Tibial nerve (tissue), 4 donors: ENCODE measurements at regions not wholly inside any gene's neighbourhood (a gene's known extent, or its start where the extent isn't known, plus 50 kb on each side); places are given as distances from the start of the nearest gene placed in this dataset.
"Not testable (repeated sequence)": the region's sequence is repeated elsewhere in the genome, so short reads cannot be mapped to it uniquely, and the experiment has no call there.

Experiments
- DNase-seq, 2 donors: peaks; one replicate each; pipeline ENCODE4 v3.0.0-alpha.2; 2019; ENCODE audit warnings: low spot score in 2 of 2
- H3K27ac ChIP-seq, 4 donors: fragments of 200-600 bp; sonication (generic) in 3 of 4; one replicate each; pipeline ENCODE4 v1.5.1; 2017 to 2019; ENCODE audit warnings: mild to moderate bottlenecking in 1 of 4
- H3K27me3 ChIP-seq, 2 donors: fragments of 200-600 bp; sonication (generic) in 1 of 2; one replicate each; pipeline versions ENCODE4 v1.5.1 to v1.6.0; 2017 to 2019
- H3K36me3 ChIP-seq, 3 donors: fragments of 200-600 bp; sonication (generic); one replicate each; pipeline ENCODE4 v1.5.1; 2018 to 2019
- H3K4me1 ChIP-seq, 4 donors: fragments of 200-600 bp; sonication (generic) in 3 of 4; one replicate each; pipeline ENCODE4 v1.5.1; 2017 to 2019
- H3K4me3 ChIP-seq, 4 donors: fragments of 200-600 bp; sonication (generic) in 3 of 4; one replicate each; pipeline ENCODE4 v1.5.1; 2017 to 2019; ENCODE audit warnings: mild to moderate bottlenecking in 1 of 4, moderate library complexity in 1 of 4
- H3K9me3 ChIP-seq, 4 donors: fragments of 200-600 bp; sonication (generic) in 3 of 4; one replicate each; pipeline ENCODE4 v1.5.1; 2017 to 2019
- EP300 ChIP-seq, 2 donors: sonication (generic); formaldehyde crosslinking; IDR thresholded peaks; one replicate each; pipeline ENCODE4 v1.6.1; 2017; ENCODE audit warnings: antibody characterized with exemption in 2 of 2, mild to moderate bottlenecking in 1 of 2
- POLR2A ChIP-seq, 2 donors: fragments of 450-650 bp; IDR thresholded peaks; one replicate each; pipeline ENCODE4 v1.6.1; 2017; ENCODE audit warnings: antibody characterized with exemption in 2 of 2, mild to moderate bottlenecking in 2 of 2, moderate library complexity in 2 of 2
- WGBS, 2 donors: methylation state at CpG; one replicate each; pipeline ENCODE4 v1.1.5; 2018; 5-methylcytosine and 5-hydroxymethylcytosine counted together
- TF ChIP-seq, protein P1 (sequence below), 5 experiments: fragments of 200-600 bp in 3 of 5; fragments of 450-650 bp in 2 of 5; sonication (generic) in 3 of 5; IDR thresholded peaks; one replicate each; pipeline ENCODE4 v1.5.1; 2016 to 2019; ENCODE audit warnings: antibody characterized with exemption in 5 of 5, mild to moderate bottlenecking in 3 of 5, moderate library complexity in 2 of 5

DNA sequence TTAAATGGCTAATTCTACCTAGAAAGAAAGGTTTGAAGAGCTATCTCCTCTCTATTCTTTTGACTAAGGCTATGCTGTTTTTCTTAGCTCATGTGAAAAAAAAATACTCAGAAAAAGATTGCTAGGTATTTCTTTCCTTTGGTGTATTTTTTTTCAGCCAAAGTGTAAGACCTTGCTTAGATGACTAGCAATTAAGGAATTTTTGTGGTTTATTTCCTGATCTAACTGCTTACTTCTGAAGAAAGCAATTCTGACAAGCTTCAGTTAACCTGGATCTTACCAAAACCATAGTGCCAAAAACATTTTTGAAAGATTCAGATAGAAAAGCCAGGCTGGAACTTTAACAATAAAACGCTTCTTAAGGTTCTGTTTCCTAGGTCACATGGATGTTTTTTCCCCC lies 315.6 kb downstream of the SOX2 start:
- WGBS, 2 donors: 76 to 80% methylated on average over 1 of the region's 1 CpG
- no peak for TF ChIP-seq EP300 (IDR thresholded peaks at IDR 0.05)
- no peak for TF ChIP-seq POLR2A (IDR thresholded peaks at IDR 0.05)
- TF ChIP-seq, protein P1, sequence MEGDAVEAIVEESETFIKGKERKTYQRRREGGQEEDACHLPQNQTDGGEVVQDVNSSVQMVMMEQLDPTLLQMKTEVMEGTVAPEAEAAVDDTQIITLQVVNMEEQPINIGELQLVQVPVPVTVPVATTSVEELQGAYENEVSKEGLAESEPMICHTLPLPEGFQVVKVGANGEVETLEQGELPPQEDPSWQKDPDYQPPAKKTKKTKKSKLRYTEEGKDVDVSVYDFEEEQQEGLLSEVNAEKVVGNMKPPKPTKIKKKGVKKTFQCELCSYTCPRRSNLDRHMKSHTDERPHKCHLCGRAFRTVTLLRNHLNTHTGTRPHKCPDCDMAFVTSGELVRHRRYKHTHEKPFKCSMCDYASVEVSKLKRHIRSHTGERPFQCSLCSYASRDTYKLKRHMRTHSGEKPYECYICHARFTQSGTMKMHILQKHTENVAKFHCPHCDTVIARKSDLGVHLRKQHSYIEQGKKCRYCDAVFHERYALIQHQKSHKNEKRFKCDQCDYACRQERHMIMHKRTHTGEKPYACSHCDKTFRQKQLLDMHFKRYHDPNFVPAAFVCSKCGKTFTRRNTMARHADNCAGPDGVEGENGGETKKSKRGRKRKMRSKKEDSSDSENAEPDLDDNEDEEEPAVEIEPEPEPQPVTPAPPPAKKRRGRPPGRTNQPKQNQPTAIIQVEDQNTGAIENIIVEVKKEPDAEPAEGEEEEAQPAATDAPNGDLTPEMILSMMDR (IDR thresholded peaks at IDR 0.05): no peak
- H3K27me3 ChIP-seq: no peaks in the 10 kb centered on the region

DNA sequence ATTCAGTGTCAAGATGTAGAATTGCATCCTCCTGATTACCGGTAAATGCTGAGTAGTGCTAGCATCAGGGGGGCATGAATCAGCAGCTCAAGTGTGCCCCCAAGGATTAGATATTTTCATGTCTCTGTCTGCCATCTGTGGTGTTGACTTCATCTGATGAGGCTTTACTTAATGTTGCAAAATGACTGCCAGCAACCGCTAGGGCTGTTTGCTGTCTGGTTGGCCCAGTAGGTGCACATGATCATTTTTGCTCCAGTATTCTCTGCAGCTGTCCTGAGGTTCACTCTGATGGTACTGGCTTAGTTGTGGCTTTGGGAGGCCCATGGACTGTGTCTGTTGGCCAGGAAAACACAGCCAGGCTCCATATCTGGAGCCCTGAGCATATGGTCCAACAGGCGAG lies 316.4 kb downstream of the SOX2 start:
- Histone ChIP-seq H3K4me1 (no peaks in the 10 kb centered on the region), H3K36me3 (no peaks in the 10 kb centered on the region), H3K4me3 (no peak overlapping the region), H3K9me3 (no peaks in the 10 kb centered on the region), H3K27me3 (no peaks in the 10 kb centered on the region), H3K27ac (no peak overlapping the region)
- DNase-seq: no peak
- TF ChIP-seq POLR2A (IDR thresholded peaks at IDR 0.05) (no peak), EP300 (IDR thresholded peaks at IDR 0.05) (no peak)
- TF ChIP-seq, protein P1 (IDR thresholded peaks at IDR 0.05): no peak
- WGBS, 2 donors: 81 to 93% methylated on average over 3 of the region's 3 CpGs

More for the DNA sequence above, 315.6 kb downstream of the SOX2 start:
- H3K4me1 ChIP-seq: no peaks in the 10 kb centered on the region
- no peaks in the 10 kb centered on the region for H3K9me3 ChIP-seq
- H3K4me3 ChIP-seq: no peak overlapping the region
- H3K27ac ChIP-seq: no peak overlapping the region
- no peak for DNase-seq
- H3K36me3 ChIP-seq: no peaks in the 10 kb centered on the region

DNA sequence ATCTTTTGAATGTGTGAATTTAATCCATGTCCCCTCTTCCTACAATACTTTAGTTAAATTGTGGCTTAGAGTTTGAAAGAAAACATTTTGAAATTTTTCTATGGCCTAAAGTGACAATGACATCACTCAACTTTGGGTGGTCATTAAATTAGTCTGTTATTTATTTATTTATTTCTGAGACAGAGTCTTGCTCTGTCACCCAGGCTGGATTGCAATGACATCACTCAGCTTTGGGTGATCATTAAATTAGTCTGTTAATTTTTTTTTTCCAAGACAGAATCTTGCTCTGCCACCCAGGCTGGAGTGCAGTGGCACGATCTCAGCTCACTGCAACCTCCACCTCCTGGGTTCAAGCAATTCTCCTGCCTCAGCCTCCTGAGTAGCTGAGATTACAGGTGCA lies 322.5 kb downstream of the SOX2 start:
- H3K27me3 ChIP-seq, H3K36me3 ChIP-seq, H3K4me1 ChIP-seq, H3K27ac ChIP-seq, DNase-seq, H3K4me3 ChIP-seq, H3K9me3 ChIP-seq: not testable (repeated sequence)
- WGBS, 2 donors: 67 to 76% methylated on average over 1 of the region's 1 CpG

DNA sequence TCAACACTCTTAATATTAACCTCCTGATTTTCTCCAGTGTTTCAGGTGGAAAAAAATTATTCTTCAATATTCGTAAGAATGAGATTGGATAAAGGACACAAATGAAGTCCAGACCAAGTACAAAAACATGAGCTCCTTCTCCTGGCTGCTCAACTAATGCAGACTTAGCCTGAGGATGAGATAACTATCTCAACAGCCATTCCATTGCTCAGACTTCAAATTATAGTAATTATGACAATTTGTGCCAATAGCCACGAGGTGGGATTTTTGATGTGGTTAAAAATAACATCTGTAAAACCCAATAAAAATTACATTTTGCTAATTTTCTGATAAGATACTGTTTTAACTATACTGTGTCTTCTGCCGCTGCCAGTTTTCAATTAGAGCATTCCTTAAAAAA lies 323.6 kb downstream of the SOX2 start:
- TF ChIP-seq EP300 (IDR thresholded peaks at IDR 0.05) (no peak), POLR2A (IDR thresholded peaks at IDR 0.05) (no peak)
- TF ChIP-seq, protein P1 (IDR thresholded peaks at IDR 0.05): no peak
- DNase-seq: no peak
- WGBS, 2 donors: 73 to 75% methylated on average over 3 of the region's 3 CpGs
- Histone ChIP-seq H3K4me1 (no peaks in the 10 kb centered on the region), H3K36me3 (no peaks in the 10 kb centered on the region), H3K27ac (no peak overlapping the region), H3K9me3 (no peaks in the 10 kb centered on the region), H3K27me3 (no peaks in the 10 kb centered on the region), H3K4me3 (no peak overlapping the region)

DNA sequence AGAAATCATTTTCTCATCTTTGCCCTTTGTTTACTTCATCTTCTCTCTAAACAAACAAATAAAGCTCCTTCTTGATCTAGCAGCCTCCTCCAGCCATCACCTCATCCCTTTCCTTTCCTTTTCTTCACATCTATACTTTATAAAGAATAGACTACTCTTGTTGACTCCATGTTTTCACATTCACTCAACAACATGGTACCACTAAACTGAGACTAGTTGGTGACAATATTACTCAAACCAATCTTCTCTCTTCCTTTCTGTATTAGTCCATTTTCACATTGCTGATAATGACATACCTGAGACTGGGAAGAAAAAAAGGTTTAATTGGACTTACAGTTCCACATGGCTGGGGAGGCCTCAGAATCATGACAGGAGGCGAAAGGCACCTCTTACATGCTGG lies 324.7 kb downstream of the SOX2 start:
- no peak for DNase-seq
- Histone ChIP-seq H3K27me3 (no peaks in the 10 kb centered on the region), H3K4me1 (no peaks in the 10 kb centered on the region), H3K4me3 (no peak overlapping the region), H3K36me3 (no peaks in the 10 kb centered on the region), H3K27ac (no peak overlapping the region), H3K9me3 (no peaks in the 10 kb centered on the region)
- TF ChIP-seq EP300 (IDR thresholded peaks at IDR 0.05) (no peak), POLR2A (IDR thresholded peaks at IDR 0.05) (no peak)
- TF ChIP-seq, protein P1 (IDR thresholded peaks at IDR 0.05): no peak
- 93 to 94% methylated on average over 1 of the region's 1 CpG for WGBS, 2 donors

DNA sequence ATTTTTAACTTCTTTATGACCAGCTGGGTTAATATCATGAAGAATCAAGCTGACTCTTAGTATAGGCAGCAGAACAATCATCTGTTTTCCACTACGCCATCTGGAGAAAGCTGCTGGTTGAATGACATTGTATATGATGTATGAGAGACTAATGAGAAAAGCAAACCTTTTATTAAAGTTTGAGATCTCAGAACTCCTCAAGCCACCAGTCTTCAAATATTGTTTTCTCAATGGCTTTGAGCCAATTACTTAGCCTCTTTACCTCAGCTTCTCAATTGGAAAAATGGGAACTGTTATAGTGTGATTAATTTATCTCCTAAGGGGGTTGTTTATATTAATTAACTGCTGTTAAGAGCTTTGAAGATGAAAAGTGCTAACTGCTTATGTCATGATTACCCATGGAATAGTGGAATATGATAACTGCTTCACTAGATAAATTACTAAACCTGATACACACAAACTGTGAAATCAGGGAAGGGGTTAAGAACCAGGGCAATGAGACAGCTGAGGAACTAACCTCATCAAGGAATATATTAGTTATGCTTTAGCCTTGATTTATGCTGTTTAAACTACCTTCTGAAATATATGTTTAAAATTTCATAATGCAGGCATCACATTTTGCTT lies 330.1 kb downstream of the SOX2 start:
- Histone ChIP-seq H3K9me3 (no peaks in the 10 kb centered on the region), H3K27ac (no peak overlapping the region), H3K4me3 (no peak overlapping the region), H3K4me1 (no peaks in the 10 kb centered on the region), H3K27me3 (no peaks in the 10 kb centered on the region), H3K36me3 (no peaks in the 10 kb centered on the region)
- TF ChIP-seq POLR2A (IDR thresholded peaks at IDR 0.05) (no peak), EP300 (IDR thresholded peaks at IDR 0.05) (no peak)
- TF ChIP-seq, protein P1 (IDR thresholded peaks at IDR 0.05): no peak
- DNase-seq: no peak
- WGBS, 2 donors: 65 to 70% methylated on average over 1 of the region's 1 CpG
